Caco-2 (cell line): ENCODE measurements at regions not wholly inside any gene's neighbourhood (a gene's known extent, or its start where the extent isn't known, plus 50 kb on each side); places are given as distances from the start of the nearest gene placed in this dataset.

Source experiments
- BruUV-seq: library from RNA; stranded (reverse); fragments of 400-500 nt; replicated peaks from 2 replicates; lab custom pipeline; 2021; lab: Mats Ljungman, UMichigan
- CTCF ChIA-PET: fragments of 300-600 bp; sonication (Branson Sonifier 250); formaldehyde crosslinking; loops from one replicate; lab custom pipeline; 2022; ENCODE audit warnings: antibody characterized with exemption; lab: Charles Lee
- POLR2A ChIA-PET: fragments of 300-600 bp; sonication (Branson Sonifier 250); formaldehyde crosslinking; loops from one replicate; lab custom pipeline; 2022; ENCODE audit warnings: antibody characterized with exemption; lab: Charles Lee
- DNase-seq, 2 experiments: peaks; one replicate each; pipeline versions ENCODE4 v3.0.0 to v3.0.0-alpha.2; 2020 to 2022
- H3K27me3 ChIP-seq: replicated peaks from 2 replicates; pipeline ENCODE4 v1.6.0; 2011; ENCODE audit warnings: low read length; ENCODE audit not compliant: control insufficient read depth, insufficient read depth
- H3K36me3 ChIP-seq: 2 replicates; pipeline ENCODE4 v1.5.1; 2011; ENCODE audit warnings: low read length; ENCODE audit not compliant: control insufficient read depth, insufficient read depth
- H3K4me1 ChIP-seq: fragments of 250-450 bp; sonication (Bioruptor Pico); 2 replicates; pipeline ENCODE4 v1.5.1; 2020; ENCODE audit warnings: mild to moderate bottlenecking
- H3K4me3 ChIP-seq: 2 replicates; pipeline ENCODE4 v1.5.1; 2011; ENCODE audit warnings: low read depth, mild to moderate bottlenecking, control low read depth, low read length
- H3K9me3 ChIP-seq: fragments of 250-450 bp; sonication (Bioruptor Pico); 2 replicates; pipeline ENCODE4 v1.5.1; 2020; ENCODE audit warnings: mild to moderate bottlenecking, moderate library complexity
- H3K27ac Mint-ChIP-seq: one replicate; pipeline ENCODE4 v1.8.0; 2022; ENCODE audit warnings: mixed read lengths; ENCODE audit not compliant: unreplicated experiment
- H3K27me3 Mint-ChIP-seq: one replicate; pipeline ENCODE4 v1.8.0; 2022; ENCODE audit warnings: mixed read lengths; ENCODE audit not compliant: insufficient read depth, unreplicated experiment
- H3K36me3 Mint-ChIP-seq: one replicate; pipeline ENCODE4 v1.8.0; 2022; ENCODE audit warnings: mild to moderate bottlenecking, mixed read lengths; ENCODE audit not compliant: insufficient read depth, unreplicated experiment
- H3K4me1 Mint-ChIP-seq: one replicate; pipeline ENCODE4 v1.8.0; 2022; ENCODE audit warnings: low read depth, mixed read lengths; ENCODE audit not compliant: unreplicated experiment
- H3K4me3 Mint-ChIP-seq: one replicate; pipeline ENCODE4 v1.8.0; 2022; ENCODE audit warnings: mild to moderate bottlenecking, moderate library complexity, mixed read lengths; ENCODE audit not compliant: unreplicated experiment
- H3K9me3 Mint-ChIP-seq: one replicate; pipeline ENCODE4 v1.8.0; 2022; ENCODE audit warnings: mixed read lengths; ENCODE audit not compliant: unreplicated experiment
- CTCF ChIP-seq, 2 experiments: fragments of 200-600 bp in 1 of 2; IDR thresholded peaks; 1 replicate in 1 of 2; 2 replicates in 1 of 2; pipeline versions ENCODE4 v1.5.1 to v1.8.0; 2011 to 2022; ENCODE audit warnings: antibody characterized with exemption in 1 of 2, control low read depth in 1 of 2, inconsistent platforms in 1 of 2, low read depth in 1 of 2, low read length in 1 of 2, mild to moderate bottlenecking in 1 of 2, moderate library complexity in 1 of 2; ENCODE audit not compliant: insufficient read depth in 1 of 2, severe bottlenecking in 1 of 2, unreplicated experiment in 1 of 2
- intact Hi-C: fragments of 100-400 bp; cut with micrococcal nuclease; formaldehyde crosslinking; loops from one replicate; pipeline ENCODE4 v1.10.0; 2022; ENCODE audit not compliant: unreplicated experiment

GRCh38 chr1:177566495-177566894, 395.7 kb downstream of the BRINP2 start:
- H3K27ac Mint-ChIP-seq: no peak overlapping the region
- intact Hi-C loops: no loop called here
- no peak for DNase-seq
- no peaks in the 10 kb centered on the region for H3K9me3 Mint-ChIP-seq
- ChIA-PET CTCF (no interaction called here), POLR2A (interaction anchor here (0.7 kb wide), 1 partner anchor 679 kb away, joined by 3 read pairs; no protein-coding TSS in a partner anchor)
- H3K27me3 ChIP-seq: no peaks in the 10 kb centered on the region
- H3K36me3 Mint-ChIP-seq: no peaks in the 10 kb centered on the region
- no peaks in the 10 kb centered on the region for H3K4me1 ChIP-seq
- H3K36me3 ChIP-seq: no peaks in the 10 kb centered on the region
- no TSS peak for BruUV-seq
- no peak overlapping the region for H3K4me3 ChIP-seq
- H3K4me3 Mint-ChIP-seq: no peak overlapping the region
- no peaks in the 10 kb centered on the region for H3K4me1 Mint-ChIP-seq
- no peaks in the 10 kb centered on the region for H3K27me3 Mint-ChIP-seq
- no peaks in the 10 kb centered on the region for H3K9me3 ChIP-seq
- no peak for TF ChIP-seq CTCF (IDR thresholded peaks at IDR 0.05; ENCODE audit: insufficient read depth in 1 of 2, low read depth in 1 of 2, low read length in 1 of 2, severe bottlenecking in 1 of 2, unreplicated experiment in 1 of 2)

GRCh38 chr1:177561436-177561835, 390.7 kb downstream of the BRINP2 start:
- peaks cover 3% of the 10 kb centered on the region for H3K27me3 Mint-ChIP-seq
- intact Hi-C loops: no loop called here
- DNase-seq: no peak
- no peak overlapping the region for H3K4me3 Mint-ChIP-seq
- Histone ChIP-seq H3K9me3 (no peaks in the 10 kb centered on the region), H3K36me3 (no peaks in the 10 kb centered on the region), H3K4me1 (no peaks in the 10 kb centered on the region), H3K27me3 (no peaks in the 10 kb centered on the region), H3K4me3 (no peak overlapping the region)
- H3K36me3 Mint-ChIP-seq: no peaks in the 10 kb centered on the region
- no peaks in the 10 kb centered on the region for H3K4me1 Mint-ChIP-seq
- ChIA-PET CTCF (no interaction called here), POLR2A (no interaction called here)
- no peaks in the 10 kb centered on the region for H3K9me3 Mint-ChIP-seq
- BruUV-seq: no TSS peak
- H3K27ac Mint-ChIP-seq: no peak overlapping the region
- no peak for TF ChIP-seq CTCF (IDR thresholded peaks at IDR 0.05; ENCODE audit: insufficient read depth in 1 of 2, low read depth in 1 of 2, low read length in 1 of 2, severe bottlenecking in 1 of 2, unreplicated experiment in 1 of 2)

- intact Hi-C loops: no loop called here
- no TSS peak for BruUV-seq
- Mint-ChIP-seq H3K9me3 (no peaks in the 10 kb centered on the region), H3K4me1 (no peaks in the 10 kb centered on the region), H3K27me3 (peaks cover 3% of the 10 kb centered on the region), H3K27ac (no peak overlapping the region), H3K4me3 (no peak overlapping the region), H3K36me3 (no peaks in the 10 kb centered on the region)
- H3K27me3 ChIP-seq: no peaks in the 10 kb centered on the region
- no peaks in the 10 kb centered on the region for H3K36me3 ChIP-seq
- H3K9me3 ChIP-seq: no peaks in the 10 kb centered on the region
- ChIA-PET POLR2A (no interaction called here), CTCF (no interaction called here)
- no peaks in the 10 kb centered on the region for H3K4me1 ChIP-seq
- no peak for DNase-seq
- no peak for TF ChIP-seq CTCF (IDR thresholded peaks at IDR 0.05; ENCODE audit: insufficient read depth in 1 of 2, low read depth in 1 of 2, low read length in 1 of 2, severe bottlenecking in 1 of 2, unreplicated experiment in 1 of 2)
- no peak overlapping the region for H3K4me3 ChIP-seq
Observed at GRCh38 chr1:177558372-177558771, 387.6 kb downstream of the BRINP2 start.
